ENCODE measurements at regions not wholly inside any gene's neighbourhood (a gene's known extent, or its start where the extent isn't known, plus 50 kb on each side); places are given as distances from the start of the nearest gene placed in this dataset.
A peak's percentile ranks its signal among the peaks of the same experiment; 100 is the strongest.

GRCh38 chr11:128269466-128269865 lies 317.9 kb downstream of the ETS1 start:
- Histone ChIP-seq H3K27ac (ENCODE audit: low read length, poor library complexity, severe bottlenecking) (no peak overlapping the region), H4K8ac (ENCODE audit: low read length) (no peak overlapping the region), H3K18ac (ENCODE audit: low read depth in 1 of 2, low read length in 2 of 2) (no peak overlapping the region), H2BK12ac (ENCODE audit: low read length in 2 of 2) (no peak overlapping the region), H2BK120ac (ENCODE audit: low read depth, low read length) (no peak overlapping the region), H3K4me1 (ENCODE audit: control insufficient read depth, insufficient read depth, low read depth, low read length) (no peaks in the 10 kb centered on the region), H2AFZ (ENCODE audit: low read depth, low read length) (no peak overlapping the region), H2BK15ac (ENCODE audit: low read depth, poor library complexity, severe bottlenecking) (no peak overlapping the region), H3K36me3 (ENCODE audit: control insufficient read depth in 1 of 2, insufficient read depth in 2 of 2, low read depth in 1 of 2, low read length in 2 of 2) (no peaks in the 10 kb centered on the region), H4K91ac (ENCODE audit: low read length) (no peak overlapping the region), H3K9me3 (ENCODE audit: control insufficient read depth, low read length) (no peaks in the 10 kb centered on the region), H3K23ac (ENCODE audit: low read length in 2 of 2) (no peak overlapping the region), H3K79me1 (replicated peaks; ENCODE audit: low read length, poor library complexity, severe bottlenecking) (no peaks in the 10 kb centered on the region), H2BK5ac (ENCODE audit: low read depth, low read length, poor library complexity, severe bottlenecking) (no peak overlapping the region), H2AK5ac (ENCODE audit: low read length, severe bottlenecking) (no peak overlapping the region), H3K4ac (ENCODE audit: low read depth in 1 of 2, low read length in 2 of 2) (no peak overlapping the region), H3K4me3 (ENCODE audit: insufficient read depth in 1 of 2, low read depth in 1 of 2, low read length in 2 of 2) (no peak overlapping the region), H3K4me2 (ENCODE audit: low read length, poor library complexity, severe bottlenecking) (no peak overlapping the region), H3K14ac (ENCODE audit: low read length in 2 of 2) (no peak overlapping the region), H3K27me3 (ENCODE audit: control insufficient read depth in 1 of 2, insufficient read depth in 1 of 2, low read length in 2 of 2) (no peaks in the 10 kb centered on the region), H3K9ac (ENCODE audit: low read length) (peak overlapping the region; percentile 67)
- WGBS = no CpG with 5 or more reads among the region's 1 CpG
- no peak for DNase-seq

- Histone ChIP-seq H3K27ac (ENCODE audit: low read length, poor library complexity, severe bottlenecking) (no peak overlapping the region), H3K14ac (ENCODE audit: low read length in 2 of 2) (no peak overlapping the region), H3K27me3 (ENCODE audit: control insufficient read depth in 1 of 2, insufficient read depth in 1 of 2, low read length in 2 of 2) (no peaks in the 10 kb centered on the region), H3K36me3 (ENCODE audit: control insufficient read depth in 1 of 2, insufficient read depth in 2 of 2, low read depth in 1 of 2, low read length in 2 of 2) (no peaks in the 10 kb centered on the region), H2AFZ (ENCODE audit: low read depth, low read length) (no peak overlapping the region), H3K4ac (ENCODE audit: low read depth in 1 of 2, low read length in 2 of 2) (no peak overlapping the region), H2BK120ac (ENCODE audit: low read depth, low read length) (no peak overlapping the region), H2BK5ac (ENCODE audit: low read depth, low read length, poor library complexity, severe bottlenecking) (no peak overlapping the region), H3K9me3 (ENCODE audit: control insufficient read depth, low read length) (no peaks in the 10 kb centered on the region), H2AK5ac (ENCODE audit: low read length, severe bottlenecking) (no peak overlapping the region), H2BK12ac (ENCODE audit: low read length in 2 of 2) (no peak overlapping the region), H3K18ac (ENCODE audit: low read depth in 1 of 2, low read length in 2 of 2) (no peak overlapping the region), H2BK15ac (ENCODE audit: low read depth, poor library complexity, severe bottlenecking) (no peak overlapping the region), H3K9ac (ENCODE audit: low read length) (no peak overlapping the region), H3K23ac (ENCODE audit: low read length in 2 of 2) (no peak overlapping the region), H4K91ac (ENCODE audit: low read length) (no peak overlapping the region), H3K79me1 (replicated peaks; ENCODE audit: low read length, poor library complexity, severe bottlenecking) (no peaks in the 10 kb centered on the region), H4K8ac (ENCODE audit: low read length) (no peak overlapping the region), H3K4me2 (ENCODE audit: low read length, poor library complexity, severe bottlenecking) (no peak overlapping the region), H3K4me1 (ENCODE audit: control insufficient read depth, insufficient read depth, low read depth, low read length) (no peaks in the 10 kb centered on the region), H3K4me3 (ENCODE audit: insufficient read depth in 1 of 2, low read depth in 1 of 2, low read length in 2 of 2) (no peak overlapping the region)
- WGBS = 100% methylated on average over 1 of the region's 2 CpGs
- no peak for DNase-seq
Measured at GRCh38 chr11:128266893-128267292, 320.5 kb downstream of the ETS1 start.

GRCh38 chr11:128262463-128263345 lies 324.7 kb downstream of the ETS1 start:
- Histone ChIP-seq H3K18ac (ENCODE audit: low read depth in 1 of 2, low read length in 2 of 2) (no peak overlapping the region), H2BK12ac (ENCODE audit: low read length in 2 of 2) (no peak overlapping the region), H2AFZ (ENCODE audit: low read depth, low read length) (no peak overlapping the region), H3K4me3 (ENCODE audit: insufficient read depth in 1 of 2, low read depth in 1 of 2, low read length in 2 of 2) (no peak overlapping the region), H3K27ac (ENCODE audit: low read length, poor library complexity, severe bottlenecking) (no peak overlapping the region), H3K9me3 (ENCODE audit: control insufficient read depth, low read length) (no peaks in the 10 kb centered on the region), H3K4me1 (ENCODE audit: control insufficient read depth, insufficient read depth, low read depth, low read length) (no peaks in the 10 kb centered on the region), H3K14ac (ENCODE audit: low read length in 2 of 2) (no peak overlapping the region), H2BK5ac (ENCODE audit: low read depth, low read length, poor library complexity, severe bottlenecking) (no peak overlapping the region), H2AK5ac (ENCODE audit: low read length, severe bottlenecking) (no peak overlapping the region), H3K27me3 (ENCODE audit: control insufficient read depth in 1 of 2, insufficient read depth in 1 of 2, low read length in 2 of 2) (no peaks in the 10 kb centered on the region), H3K23ac (ENCODE audit: low read length in 2 of 2) (no peak overlapping the region), H3K79me1 (replicated peaks; ENCODE audit: low read length, poor library complexity, severe bottlenecking) (no peaks in the 10 kb centered on the region), H4K91ac (ENCODE audit: low read length) (no peak overlapping the region), H2BK120ac (ENCODE audit: low read depth, low read length) (no peak overlapping the region), H3K4ac (ENCODE audit: low read depth in 1 of 2, low read length in 2 of 2) (no peak overlapping the region), H3K9ac (ENCODE audit: low read length) (no peak overlapping the region), H3K36me3 (ENCODE audit: control insufficient read depth in 1 of 2, insufficient read depth in 2 of 2, low read depth in 1 of 2, low read length in 2 of 2) (no peaks in the 10 kb centered on the region), H3K4me2 (ENCODE audit: low read length, poor library complexity, severe bottlenecking) (no peak overlapping the region), H2BK15ac (ENCODE audit: low read depth, poor library complexity, severe bottlenecking) (no peak overlapping the region), H4K8ac (ENCODE audit: low read length) (no peak overlapping the region)
- WGBS = 94% methylated on average over 10 of the region's 12 CpGs
- no peak for DNase-seq

- Histone ChIP-seq H3K9ac (ENCODE audit: low read length) (no peak overlapping the region), H3K27ac (ENCODE audit: low read length, poor library complexity, severe bottlenecking) (no peak overlapping the region), H2BK15ac (ENCODE audit: low read depth, poor library complexity, severe bottlenecking) (no peak overlapping the region), H3K23ac (ENCODE audit: low read length in 2 of 2) (no peak overlapping the region), H3K79me1 (replicated peaks; ENCODE audit: low read length, poor library complexity, severe bottlenecking) (no peaks in the 10 kb centered on the region), H3K4me3 (ENCODE audit: insufficient read depth in 1 of 2, low read depth in 1 of 2, low read length in 2 of 2) (no peak overlapping the region), H2BK120ac (ENCODE audit: low read depth, low read length) (no peak overlapping the region), H3K4me1 (ENCODE audit: control insufficient read depth, insufficient read depth, low read depth, low read length) (no peaks in the 10 kb centered on the region), H3K18ac (ENCODE audit: low read depth in 1 of 2, low read length in 2 of 2) (no peak overlapping the region), H3K4ac (ENCODE audit: low read depth in 1 of 2, low read length in 2 of 2) (no peak overlapping the region), H2BK5ac (ENCODE audit: low read depth, low read length, poor library complexity, severe bottlenecking) (no peak overlapping the region), H3K14ac (ENCODE audit: low read length in 2 of 2) (no peak overlapping the region), H2BK12ac (ENCODE audit: low read length in 2 of 2) (no peak overlapping the region), H4K91ac (ENCODE audit: low read length) (no peak overlapping the region), H3K4me2 (ENCODE audit: low read length, poor library complexity, severe bottlenecking) (no peak overlapping the region), H3K36me3 (ENCODE audit: control insufficient read depth in 1 of 2, insufficient read depth in 2 of 2, low read depth in 1 of 2, low read length in 2 of 2) (no peaks in the 10 kb centered on the region), H2AK5ac (ENCODE audit: low read length, severe bottlenecking) (no peak overlapping the region), H4K8ac (ENCODE audit: low read length) (no peak overlapping the region), H3K27me3 (ENCODE audit: control insufficient read depth in 1 of 2, insufficient read depth in 1 of 2, low read length in 2 of 2) (no peaks in the 10 kb centered on the region), H2AFZ (ENCODE audit: low read depth, low read length) (no peak overlapping the region), H3K9me3 (ENCODE audit: control insufficient read depth, low read length) (no peaks in the 10 kb centered on the region)
- no peak for DNase-seq
- WGBS = 95% methylated on average over 5 of the region's 6 CpGs
Measured at GRCh38 chr11:128261011-128261421, 326.3 kb downstream of the ETS1 start.

Measured in mesenchymal stem cell (in vitro differentiated cells and primary cell).